ENCODE measurements at regions not wholly inside any gene's neighbourhood (a gene's known extent, or its start where the extent isn't known, plus 50 kb on each side); places are given as distances from the start of the nearest gene placed in this dataset.

DNA sequence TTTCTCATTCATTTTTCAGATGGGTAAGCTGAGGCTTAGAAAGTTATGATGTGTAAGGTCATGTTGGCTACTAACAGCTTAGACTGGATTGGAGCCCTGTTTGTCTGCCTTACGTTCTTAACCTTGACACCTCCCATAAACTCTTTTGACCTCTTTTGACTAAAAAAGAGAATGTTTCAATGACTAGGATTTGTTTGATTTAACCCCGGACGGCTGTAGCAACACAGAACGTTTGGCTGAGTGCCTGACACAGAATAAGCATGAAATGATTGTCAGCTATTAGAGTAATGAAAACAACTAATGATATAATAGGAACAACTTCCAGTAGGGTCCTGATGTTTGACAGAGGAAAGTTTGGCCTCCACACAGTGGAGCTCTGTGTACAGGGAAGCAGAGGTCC lies 83.3 kb upstream of the PDZD8 start:
- TF ChIP-seq CTCF (conservative IDR thresholded peaks at IDR 0.05; ENCODE audit: low read length): no peak
- TF ChIP-seq EZH2phosphoT487 (IDR thresholded peaks at IDR 0.05; ENCODE audit: borderline replicate concordance): no peak

All from Loucy (cell line).